NOMO-1 treated with dmso at 0.1 percent for 144 hours (cell line): ENCODE measurements at regions not wholly inside any gene's neighbourhood (a gene's known extent, or its start where the extent isn't known, plus 50 kb on each side); places are given as distances from the start of the nearest gene placed in this dataset.
"Not testable (repeated sequence)": the region's sequence is repeated elsewhere in the genome, so short reads cannot be mapped to it uniquely, and the experiment has no call there.

Experiments
- DNase-seq: peaks from one replicate; lab custom pipeline; 2025; ENCODE audit not compliant: unreplicated experiment; lab: John Stamatoyannopoulos, UW

DNA sequence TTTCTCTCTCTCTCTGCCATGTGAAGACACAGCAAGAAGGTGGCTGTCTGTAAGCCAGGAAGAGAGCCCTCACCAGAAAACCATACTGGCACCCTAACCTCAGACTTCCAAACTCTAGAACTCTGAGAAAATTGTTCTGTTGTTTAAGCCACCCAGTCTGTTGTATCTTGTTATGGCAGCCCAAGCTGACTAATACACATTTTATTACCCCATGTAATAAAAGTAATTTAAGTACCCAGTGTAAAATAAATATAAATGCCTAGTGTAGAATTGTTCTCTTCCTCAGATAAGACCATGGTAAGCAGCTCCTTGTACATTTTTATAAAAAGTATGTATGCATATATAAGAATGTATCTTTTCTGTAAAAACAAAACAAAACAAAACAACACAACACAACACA is 119.7 kb downstream of the DTL start:
- DNase-seq: no peak

DNA sequence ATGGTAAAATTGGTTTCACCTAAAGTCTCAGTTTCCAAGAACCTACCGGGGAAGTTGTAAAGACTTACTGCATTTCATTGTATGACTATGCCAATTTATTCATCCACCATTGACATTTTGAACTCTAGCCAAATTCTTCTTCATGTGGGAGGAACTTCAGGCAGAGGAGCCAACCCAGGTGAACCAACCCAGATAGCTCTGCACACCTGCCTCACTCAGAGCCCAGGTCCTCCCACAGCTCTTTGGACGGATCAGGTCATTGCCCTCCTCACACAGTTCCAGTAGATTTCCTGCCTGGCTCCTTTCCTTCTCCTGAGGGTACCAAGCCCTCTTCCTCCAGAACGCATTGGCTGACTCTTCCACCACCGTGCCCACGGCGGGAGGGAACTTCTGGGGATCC is 121.7 kb downstream of the DTL start:
- no peak for DNase-seq

DNA sequence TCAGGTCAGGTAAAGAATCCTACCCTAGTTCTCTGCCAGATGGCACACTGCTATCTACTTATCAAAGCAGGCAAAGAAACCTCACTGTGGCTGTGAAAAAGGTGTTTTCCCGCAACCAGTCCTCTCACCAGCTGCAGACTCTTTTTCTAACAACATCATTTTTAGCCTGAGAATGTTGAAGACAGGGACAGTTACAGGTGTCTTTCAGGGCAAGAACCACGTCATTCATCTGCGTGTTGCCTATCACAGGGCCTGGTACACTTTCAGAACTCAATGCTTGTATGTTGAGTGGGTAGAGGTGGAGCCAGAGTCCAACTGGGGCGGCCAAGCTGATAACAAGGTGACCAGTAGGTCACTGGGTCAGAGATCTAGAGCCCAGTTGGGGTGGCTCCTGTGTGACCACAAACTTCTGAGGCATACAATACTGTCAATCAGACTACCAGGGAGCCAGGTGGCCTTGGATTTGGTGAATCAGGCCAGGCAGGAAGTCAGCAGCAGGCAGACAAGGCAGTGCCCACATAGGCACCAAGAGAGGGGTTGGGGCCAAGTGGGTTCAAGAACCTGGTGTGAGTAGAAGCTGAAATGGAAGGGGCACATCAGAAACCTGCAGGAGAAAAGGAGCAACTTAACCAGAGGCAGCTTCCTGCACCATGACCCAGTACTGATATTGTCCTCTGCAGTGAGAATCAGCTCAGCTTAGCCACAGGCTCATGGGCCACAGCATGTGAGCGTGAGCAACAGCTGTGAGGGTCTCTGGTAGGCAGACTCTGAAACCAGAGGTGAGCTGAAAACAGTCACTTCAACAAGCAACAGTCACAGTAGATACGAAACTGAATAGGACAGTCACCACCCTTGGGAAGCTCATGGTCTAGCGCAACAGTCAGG is 123.6 kb downstream of the DTL start:
- no peak for DNase-seq

DNA sequence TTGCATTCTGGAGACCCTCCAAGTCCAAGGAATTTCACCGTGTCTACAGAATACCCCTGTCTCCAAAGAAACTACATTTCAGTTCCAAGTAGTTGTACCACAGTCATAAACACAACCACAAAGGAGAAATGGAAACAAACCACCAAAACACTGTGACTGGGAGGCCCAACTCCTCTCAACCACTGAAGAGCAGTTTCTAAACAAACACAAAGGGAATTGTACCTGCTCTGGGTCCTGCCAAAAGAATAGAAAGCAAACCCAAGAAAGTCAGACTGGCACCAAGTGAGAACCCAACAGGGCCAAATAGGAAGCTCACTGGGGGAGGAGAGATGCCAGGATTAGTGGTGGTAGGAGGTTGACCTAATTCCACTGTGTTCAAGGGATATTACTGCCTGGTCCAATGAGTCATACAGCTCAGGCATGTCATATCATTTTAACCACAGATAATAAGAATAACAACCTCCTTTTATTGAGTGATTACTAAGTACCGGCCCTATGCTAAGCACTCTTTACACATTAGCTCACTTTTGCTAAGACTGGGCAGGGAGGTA is 123.9 kb upstream of the PPP2R5A start:
- DNase-seq: no peak

DNA sequence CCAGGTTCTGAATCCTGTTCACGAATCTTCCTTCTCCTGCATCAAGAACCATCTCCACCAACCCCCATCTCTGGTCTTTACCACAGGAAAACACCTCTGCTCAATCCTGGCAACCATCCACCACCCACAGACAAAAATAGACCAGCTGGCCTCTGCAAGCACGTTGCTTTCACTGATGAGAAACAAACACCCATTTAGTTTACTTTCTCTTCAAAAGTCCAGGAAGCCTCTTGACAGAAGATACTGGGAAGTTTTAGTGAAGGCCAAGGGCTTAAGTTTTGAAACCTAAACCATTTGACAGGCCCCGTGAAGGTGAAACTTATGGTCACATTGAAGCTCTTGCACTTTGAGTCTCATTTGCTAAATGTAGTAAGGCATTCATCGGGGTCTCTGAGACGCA is 122.6 kb upstream of the PPP2R5A start:
- DNase-seq: no peak

DNA sequence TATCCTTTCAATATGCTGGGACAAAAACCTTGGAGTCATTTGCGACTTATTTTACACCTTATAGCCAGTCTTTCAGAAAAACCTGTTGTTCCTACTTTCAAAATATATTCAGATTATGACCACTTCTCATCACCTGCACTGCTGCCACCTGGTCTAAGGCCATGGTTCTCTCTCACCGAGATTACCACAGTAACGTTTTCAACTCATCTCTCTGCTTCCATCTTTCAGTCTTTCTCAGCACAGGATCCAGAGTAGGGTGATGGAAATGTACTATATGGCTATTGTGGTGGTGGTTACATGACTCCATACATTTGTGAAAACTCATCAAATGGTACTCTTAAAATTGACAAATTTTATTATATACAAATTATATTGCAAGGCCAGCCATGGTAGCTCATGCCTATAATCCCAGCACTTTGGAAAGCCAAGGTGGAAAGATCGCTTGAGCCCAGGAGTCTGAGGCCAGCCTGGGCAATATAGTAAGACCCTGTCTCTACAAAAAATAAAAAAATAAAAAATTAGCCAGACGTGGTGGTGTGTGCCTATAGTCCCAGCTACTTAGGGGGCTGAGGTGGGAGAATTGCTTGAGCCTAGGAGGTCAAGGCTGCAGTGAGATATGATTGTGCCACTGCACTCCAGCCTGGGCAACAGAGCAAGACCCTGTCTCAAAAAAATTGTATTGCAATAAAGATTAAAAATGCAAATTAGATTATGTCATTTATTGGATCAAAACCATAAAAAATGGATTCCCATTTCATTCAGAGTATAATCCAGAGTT is 120.9 kb upstream of the PPP2R5A start:
- DNase-seq: no peak

DNA sequence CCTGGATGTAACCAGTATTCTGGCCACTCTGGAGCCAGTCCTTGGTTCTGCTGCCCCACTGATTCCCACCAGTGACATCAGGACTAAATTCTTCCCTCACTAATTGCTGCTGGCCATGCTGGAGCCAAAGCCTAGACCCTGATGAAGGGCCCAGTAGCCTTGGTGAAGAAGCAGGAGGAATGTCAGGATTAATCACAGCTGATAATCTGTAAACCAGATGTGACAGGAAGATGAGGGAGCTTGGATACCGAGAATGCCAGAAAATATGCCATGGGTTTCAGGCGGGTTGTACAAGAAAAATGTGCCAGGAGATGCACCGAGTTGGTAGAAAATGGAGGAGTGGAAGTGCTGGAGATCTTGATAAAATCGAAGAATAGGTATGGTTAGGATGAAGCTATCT is 119.0 kb upstream of the PPP2R5A start:
- no peak for DNase-seq

DNA sequence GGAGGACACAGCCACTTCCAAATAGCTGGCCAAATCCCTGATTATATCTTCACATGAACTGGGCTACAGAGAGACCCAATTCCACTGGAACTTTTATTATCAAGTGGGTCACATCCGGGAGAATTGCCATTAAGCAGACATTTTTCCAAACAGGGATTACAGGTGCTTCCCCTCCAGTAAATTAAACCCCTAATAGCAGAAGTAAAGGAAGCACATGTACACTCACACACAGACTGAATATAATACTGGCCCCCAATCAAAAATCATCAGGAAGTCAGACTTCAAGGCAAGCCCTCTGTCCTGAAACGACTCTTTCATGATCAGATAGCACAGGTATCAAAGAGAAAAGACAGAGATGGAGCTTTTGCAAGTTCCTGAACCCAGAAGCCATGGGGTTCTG is 118.6 kb upstream of the PPP2R5A start:
- no peak for DNase-seq

DNA sequence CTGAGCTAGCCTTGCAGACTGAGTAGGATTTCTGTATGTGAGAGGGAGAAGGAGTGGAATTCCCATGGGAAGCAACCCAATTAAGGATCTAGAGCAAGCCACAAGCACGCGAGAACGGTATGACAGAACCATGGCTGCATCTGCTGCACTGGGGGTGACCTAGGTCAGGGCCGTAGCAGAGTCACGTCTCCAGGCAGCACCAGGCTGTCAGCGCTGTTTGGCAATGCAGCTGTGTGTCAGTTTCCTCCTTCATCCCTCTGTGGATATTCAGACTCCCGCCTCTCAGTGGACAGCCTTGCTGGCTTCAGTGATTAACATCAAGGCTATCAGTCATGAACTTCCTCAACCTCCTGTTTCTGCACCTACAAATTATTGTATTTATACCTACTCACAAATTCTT is 118.1 kb upstream of the PPP2R5A start:
- no peak for DNase-seq

DNA sequence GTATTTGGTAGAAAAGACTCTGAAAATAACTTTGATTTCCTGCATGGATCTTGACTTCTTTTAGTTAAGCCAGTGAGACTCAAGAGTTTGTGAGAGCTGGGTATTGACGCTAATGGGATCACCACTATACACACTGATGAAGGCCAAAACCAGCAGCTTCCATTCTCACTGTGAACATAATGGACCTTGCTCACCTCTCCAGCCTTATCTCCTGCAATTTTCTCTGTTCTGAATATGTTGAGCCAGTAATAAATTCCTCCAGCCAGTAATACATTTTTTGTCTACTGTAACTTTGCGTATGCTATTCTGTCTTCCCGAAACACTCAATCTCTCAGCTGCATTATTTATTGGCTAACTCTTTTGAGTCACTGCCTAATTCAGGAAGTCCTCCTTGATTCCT is 111.6 kb upstream of the PPP2R5A start:
- no peak for DNase-seq

DNA sequence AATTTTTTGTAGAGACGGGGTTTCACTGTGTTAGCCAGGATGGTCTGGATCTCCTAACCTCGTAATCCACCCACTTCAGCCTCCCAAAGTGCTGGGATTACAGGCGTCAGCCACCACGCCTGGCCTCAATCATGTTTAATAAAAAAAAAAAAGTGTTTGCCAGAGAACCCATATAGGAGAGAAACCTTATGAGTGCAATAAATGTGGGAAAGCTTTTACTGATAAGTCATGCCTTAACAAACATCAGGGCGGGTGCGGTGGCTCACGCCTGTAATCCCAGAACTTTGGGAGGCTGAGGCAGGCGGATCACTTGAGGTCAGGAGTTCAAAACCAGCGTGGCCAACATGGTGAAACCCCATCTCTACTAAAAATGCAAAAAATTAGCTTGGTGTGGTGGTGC is 110.9 kb upstream of the PPP2R5A start:
- DNase-seq: not testable (repeated sequence)

DNA sequence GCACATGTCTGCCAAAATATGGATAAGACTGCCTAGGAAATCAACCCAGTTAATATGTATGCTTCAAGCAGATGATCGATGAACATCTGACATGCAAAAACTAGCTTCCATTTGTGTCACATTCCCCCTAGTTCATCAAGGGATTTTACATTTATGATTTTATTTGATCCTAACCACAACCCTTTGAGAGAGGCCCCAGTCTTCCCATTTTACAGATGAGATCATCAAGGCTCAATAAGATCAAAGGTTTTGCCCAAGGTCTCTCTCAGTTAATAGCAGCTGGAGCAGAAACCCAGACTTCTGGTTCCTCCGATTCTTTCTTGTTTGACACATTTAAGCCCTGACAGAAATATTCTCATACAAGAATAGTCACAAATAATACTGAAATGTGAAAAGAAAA is 107.7 kb upstream of the PPP2R5A start:
- DNase-seq: no peak

DNA sequence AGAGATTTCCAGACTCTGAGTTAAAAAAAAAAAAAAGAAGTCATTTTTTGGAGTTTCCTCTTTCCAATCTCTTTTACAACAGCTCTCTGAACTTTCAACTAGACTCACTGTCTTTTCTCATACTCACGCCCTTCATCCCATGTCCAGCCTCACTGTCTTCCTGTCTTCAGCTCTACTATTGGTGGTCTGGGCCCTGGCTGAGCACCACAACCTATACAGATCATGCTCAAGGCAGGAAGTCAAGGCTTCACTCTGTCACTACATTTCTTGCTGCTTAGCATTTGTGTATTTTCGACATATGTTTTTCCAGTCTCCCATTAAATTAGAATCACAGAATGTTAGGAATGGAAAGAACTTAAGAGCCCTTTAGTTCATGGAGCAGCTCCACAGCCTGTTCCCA is 106.4 kb upstream of the PPP2R5A start:
- no peak for DNase-seq

DNA sequence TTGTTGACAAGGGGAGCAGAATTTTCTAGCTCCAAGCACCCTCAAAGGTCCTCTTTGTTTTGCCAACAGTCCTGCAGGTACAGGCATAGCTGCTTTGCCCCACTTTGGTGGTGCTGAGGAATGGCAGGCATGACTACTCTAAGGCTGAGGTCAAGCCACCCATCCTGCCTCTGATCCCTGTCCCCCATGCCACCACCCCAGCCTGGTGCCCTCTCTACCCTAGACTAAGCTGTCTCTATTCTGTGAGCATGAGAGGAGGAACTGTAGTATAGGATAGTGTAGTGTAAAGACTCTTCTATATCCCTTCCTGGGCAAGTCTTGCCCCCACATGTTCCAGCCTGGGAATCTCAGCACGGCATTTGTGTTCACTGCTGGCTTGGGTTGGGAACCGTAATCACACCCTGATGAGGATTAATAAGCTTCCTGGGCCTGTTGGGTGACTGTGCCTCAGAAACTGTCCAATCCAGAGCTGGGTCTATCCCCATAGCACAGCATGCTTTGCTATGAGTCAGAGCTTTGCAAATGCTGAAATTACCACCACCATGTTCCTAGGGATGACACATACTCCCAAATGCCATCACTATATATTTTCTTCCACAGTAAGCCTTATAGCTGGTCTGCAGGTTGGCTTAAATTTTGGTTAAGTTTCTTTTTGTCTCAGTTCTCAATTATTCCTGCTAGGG is 105.7 kb upstream of the PPP2R5A start:
- DNase-seq: no peak

DNA sequence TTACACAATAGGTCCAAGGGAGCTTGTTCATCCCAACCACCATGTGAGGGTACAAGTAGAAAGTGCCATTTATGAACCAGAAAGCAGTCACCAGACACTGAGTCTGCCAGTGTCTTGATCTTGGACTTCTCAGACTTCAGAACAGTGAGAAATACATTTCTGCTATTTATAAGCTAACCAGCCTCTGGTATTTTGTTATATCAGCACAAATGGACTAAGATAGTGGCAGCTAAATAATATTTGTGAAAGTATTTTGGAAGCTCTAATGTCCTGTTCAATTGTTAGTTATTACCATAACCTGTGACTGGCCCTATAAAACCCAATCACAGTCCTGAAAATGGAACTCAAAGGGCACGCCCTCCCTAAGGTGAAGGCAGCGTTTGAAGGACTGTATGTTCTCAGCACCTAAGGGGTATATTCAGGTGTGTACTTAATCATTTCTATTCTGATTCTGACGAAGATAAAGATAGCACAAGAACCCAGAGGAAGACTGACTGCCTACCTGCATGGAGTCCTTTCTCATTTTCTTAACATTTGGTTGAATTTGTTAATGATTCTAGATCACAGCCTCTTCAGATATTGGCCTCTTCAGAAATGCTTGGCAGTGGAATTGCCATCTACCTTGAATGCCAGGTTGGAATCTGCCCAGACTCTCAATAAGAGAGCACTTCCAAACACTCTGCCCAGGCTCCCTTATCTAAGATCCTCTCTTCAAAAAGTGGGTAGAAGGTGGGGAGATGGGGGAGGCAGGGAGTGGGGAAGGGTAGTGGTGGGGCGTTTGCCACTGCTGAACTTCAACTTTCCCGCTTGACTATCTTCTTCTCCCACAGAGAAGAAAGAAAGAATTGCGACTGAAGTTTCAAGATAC is 104.0 kb upstream of the PPP2R5A start:
- no peak for DNase-seq

DNA sequence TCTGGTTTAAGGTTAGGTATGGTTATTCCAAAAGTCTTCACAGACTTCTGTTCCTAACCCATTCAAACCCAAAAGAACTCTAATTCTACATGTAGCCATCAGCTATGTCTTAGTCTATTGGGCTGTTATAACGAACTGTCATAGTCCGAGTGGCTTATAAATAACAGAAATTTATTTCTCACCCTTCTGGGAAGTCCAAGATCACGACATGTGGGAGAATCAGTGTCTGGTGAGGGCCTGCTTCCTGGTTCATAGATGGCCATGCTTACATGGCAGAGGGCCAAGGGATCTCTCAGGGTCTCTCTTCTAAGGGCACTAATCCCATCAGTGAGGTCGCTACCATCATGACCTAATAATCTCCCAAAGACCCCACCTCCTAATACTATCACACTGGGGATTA is 103.0 kb upstream of the PPP2R5A start:
- DNase-seq: no peak

DNA sequence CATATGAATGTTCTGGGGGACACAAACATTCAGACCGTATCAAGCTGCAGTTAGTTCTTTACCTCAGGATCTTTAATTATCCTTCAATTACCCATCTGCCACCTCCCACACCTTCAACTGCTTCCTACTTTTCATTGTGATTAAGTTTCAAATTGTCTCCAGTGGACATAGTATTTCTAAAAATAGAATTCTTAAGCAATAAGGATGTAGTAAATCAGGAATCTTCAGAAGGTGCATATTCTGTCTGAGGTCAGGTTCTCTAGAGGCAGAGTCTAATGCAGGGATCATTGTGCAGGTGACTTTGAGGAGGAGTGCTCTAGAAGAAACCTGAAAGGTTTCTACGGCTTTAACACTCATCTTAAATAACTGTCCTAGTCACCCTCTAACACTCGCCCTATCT is 102.6 kb upstream of the PPP2R5A start:
- DNase-seq: no peak

DNA sequence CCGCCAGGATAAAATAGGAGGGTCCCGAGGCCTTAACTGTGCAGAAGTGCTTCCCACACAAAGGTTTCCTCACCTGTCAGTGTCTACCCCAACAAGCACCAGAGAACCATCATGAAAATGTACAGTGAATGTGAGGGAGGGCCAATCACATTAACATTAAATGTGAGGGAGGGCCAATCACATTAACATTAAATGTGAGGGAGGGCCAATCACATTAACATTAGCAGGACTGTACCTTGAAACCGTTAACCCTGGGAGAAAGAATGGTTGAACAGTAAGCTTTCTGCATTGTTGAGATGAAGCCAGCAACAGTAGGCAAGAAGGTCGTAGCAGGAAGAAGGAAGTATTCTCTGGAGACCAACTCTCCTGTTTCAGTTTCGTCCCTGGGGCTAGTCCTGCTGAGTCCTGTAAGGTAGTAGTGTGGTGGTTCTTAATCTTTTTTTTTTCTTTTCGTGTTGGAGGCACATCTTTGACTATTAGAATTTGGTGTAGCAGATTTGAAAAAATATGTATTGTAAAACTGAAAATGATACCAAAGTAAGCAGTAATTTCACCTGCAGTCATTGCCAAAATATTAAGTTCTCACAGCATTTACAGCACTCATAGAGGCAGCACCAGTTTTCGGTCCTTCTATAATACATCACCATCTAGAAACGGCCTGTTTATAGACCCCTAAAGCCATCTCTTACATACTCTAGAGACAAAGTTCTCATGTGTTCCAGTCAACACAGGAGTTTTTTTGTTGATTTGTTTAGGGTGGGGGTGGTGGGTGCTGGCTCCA is 98.6 kb upstream of the PPP2R5A start:
- peak; percentile 35 for DNase-seq

DNA sequence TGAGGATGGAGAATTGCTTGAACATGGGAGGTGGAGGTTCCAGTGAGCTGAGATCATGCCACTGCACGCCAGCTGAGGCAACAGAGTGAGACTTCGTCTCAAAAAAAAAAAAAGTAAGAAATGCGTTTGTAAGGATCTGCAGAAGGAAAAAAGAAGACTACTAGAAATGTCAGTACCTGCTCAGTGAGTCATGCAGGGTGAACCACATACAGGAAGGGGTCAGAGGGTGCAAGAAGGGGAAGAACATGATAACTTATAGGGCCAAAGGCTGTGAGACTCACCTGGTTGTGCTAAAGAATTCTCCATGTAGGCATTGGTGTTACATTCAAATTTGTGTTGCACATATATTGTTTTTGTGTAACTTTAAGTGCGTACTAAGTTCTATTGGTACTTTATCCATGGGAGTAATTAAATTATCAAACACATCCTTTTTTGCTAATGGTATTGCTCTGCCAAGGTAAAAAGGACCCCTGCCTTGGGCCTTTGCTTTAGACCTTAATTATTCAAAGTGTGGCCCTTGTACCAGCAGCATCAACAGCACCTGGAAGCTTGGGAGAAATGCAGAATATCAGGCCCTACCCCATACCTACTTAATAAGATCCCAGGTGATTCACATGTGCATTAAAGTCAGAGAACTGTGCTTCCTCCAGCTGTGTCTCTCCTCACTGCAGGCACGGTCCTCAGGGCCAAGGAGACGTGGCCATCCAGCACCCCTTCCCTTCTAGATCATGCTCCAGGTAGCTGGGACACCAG is 96.4 kb upstream of the PPP2R5A start:
- DNase-seq: no peak
